ENCODE measurements at regions not wholly inside any gene's neighbourhood (a gene's known extent, or its start where the extent isn't known, plus 50 kb on each side); places are given as distances from the start of the nearest gene placed in this dataset.

- TF ChIP-seq, protein P1, sequence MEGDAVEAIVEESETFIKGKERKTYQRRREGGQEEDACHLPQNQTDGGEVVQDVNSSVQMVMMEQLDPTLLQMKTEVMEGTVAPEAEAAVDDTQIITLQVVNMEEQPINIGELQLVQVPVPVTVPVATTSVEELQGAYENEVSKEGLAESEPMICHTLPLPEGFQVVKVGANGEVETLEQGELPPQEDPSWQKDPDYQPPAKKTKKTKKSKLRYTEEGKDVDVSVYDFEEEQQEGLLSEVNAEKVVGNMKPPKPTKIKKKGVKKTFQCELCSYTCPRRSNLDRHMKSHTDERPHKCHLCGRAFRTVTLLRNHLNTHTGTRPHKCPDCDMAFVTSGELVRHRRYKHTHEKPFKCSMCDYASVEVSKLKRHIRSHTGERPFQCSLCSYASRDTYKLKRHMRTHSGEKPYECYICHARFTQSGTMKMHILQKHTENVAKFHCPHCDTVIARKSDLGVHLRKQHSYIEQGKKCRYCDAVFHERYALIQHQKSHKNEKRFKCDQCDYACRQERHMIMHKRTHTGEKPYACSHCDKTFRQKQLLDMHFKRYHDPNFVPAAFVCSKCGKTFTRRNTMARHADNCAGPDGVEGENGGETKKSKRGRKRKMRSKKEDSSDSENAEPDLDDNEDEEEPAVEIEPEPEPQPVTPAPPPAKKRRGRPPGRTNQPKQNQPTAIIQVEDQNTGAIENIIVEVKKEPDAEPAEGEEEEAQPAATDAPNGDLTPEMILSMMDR (conservative IDR thresholded peaks at IDR 0.05; ENCODE audit: low read depth), result no peak
- ChIA-PET CTCF (no interaction called here), POLR2A (ENCODE audit: low non-redundant PET) (no interaction called here)
- no peak overlapping the region for H3K27ac ChIP-seq
- no peak for DNase-seq (ENCODE audit: low spot score)
These were observed 313.5 kb upstream of the RGS6 start for GRCh38 chr14:71618716-71619115.

- ChIA-PET POLR2A (ENCODE audit: low non-redundant PET) (no interaction called here), CTCF (no interaction called here)
- no peak for DNase-seq (ENCODE audit: low spot score)
- TF ChIP-seq, protein P1 (conservative IDR thresholded peaks at IDR 0.05; ENCODE audit: low read depth), result no peak
- H3K27ac ChIP-seq, result no peak overlapping the region
These were observed 312.8 kb upstream of the RGS6 start for GRCh38 chr14:71619472-71619871.

GRCh38 chr14:71620401-71620800, 311.8 kb upstream of the RGS6 start:
- ChIA-PET CTCF (no interaction called here), POLR2A (ENCODE audit: low non-redundant PET) (no interaction called here)
- H3K27ac ChIP-seq, result no peak overlapping the region
- TF ChIP-seq, protein P1 (conservative IDR thresholded peaks at IDR 0.05; ENCODE audit: low read depth), result no peak
- DNase-seq (ENCODE audit: low spot score), result no peak

GRCh38 chr14:71621276-71621675, 311.0 kb upstream of the RGS6 start:
- POLR2A ChIA-PET (ENCODE audit: low non-redundant PET), result no interaction called here
- DNase-seq (ENCODE audit: low spot score), result no peak
- TF ChIP-seq, protein P1 (conservative IDR thresholded peaks at IDR 0.05; ENCODE audit: low read depth), result no peak
- CTCF ChIA-PET, result interaction anchor here (0.6 to 0.7 kb wide), 2 partner anchors 9 to 260 kb away, joined by 3 read pairs; no protein-coding TSS in a partner anchor
- no peak overlapping the region for H3K27ac ChIP-seq

GRCh38 chr14:71621980-71622605, 310.1 kb upstream of the RGS6 start:
- no peak overlapping the region for H3K27ac ChIP-seq
- DNase-seq (ENCODE audit: low spot score), result no peak
- TF ChIP-seq, protein P1 (conservative IDR thresholded peaks at IDR 0.05; ENCODE audit: low read depth), result no peak
- CTCF ChIA-PET, result interaction anchor here (0.5 to 0.7 kb wide), 2 partner anchors 261 to 602 kb away, joined by 3 read pairs; no protein-coding TSS in a partner anchor
- POLR2A ChIA-PET (ENCODE audit: low non-redundant PET), result no interaction called here

- ChIA-PET CTCF (no interaction called here), POLR2A (ENCODE audit: low non-redundant PET) (no interaction called here)
- no peak for DNase-seq (ENCODE audit: low spot score)
- TF ChIP-seq, protein P1 (conservative IDR thresholded peaks at IDR 0.05; ENCODE audit: low read depth), result no peak
- H3K27ac ChIP-seq, result no peak overlapping the region
These were observed 308.3 kb upstream of the RGS6 start for GRCh38 chr14:71623939-71624338.
